Thyroid gland (tissue), 4 donors: ENCODE measurements at regions not wholly inside any gene's neighbourhood (a gene's known extent, or its start where the extent isn't known, plus 50 kb on each side); places are given as distances from the start of the nearest gene placed in this dataset.

Source experiments
- DNase-seq, 2 donors: peaks; one replicate each; pipeline ENCODE4 v3.0.0-alpha.2; 2019
- H3K27ac ChIP-seq, 3 donors: fragments of 200-600 bp; sonication (generic); 1 replicate in 2 of 3; 2 replicates in 1 of 3; pipeline ENCODE4 v1.5.1; 2016 to 2019; ENCODE audit warnings: mild to moderate bottlenecking in 1 of 3, moderate library complexity in 1 of 3
- H3K27me3 ChIP-seq: fragments of 200-600 bp; sonication (generic); one replicate; pipeline ENCODE4 v1.5.1; 2019
- H3K36me3 ChIP-seq, 2 donors: fragments of 200-600 bp; sonication (generic); one replicate each; pipeline ENCODE4 v1.5.1; 2016 to 2019
- H3K4me1 ChIP-seq, 2 donors: fragments of 200-600 bp; sonication (generic); one replicate each; pipeline ENCODE4 v1.5.1; 2017 to 2019
- H3K4me3 ChIP-seq, 3 donors: fragments of 200-600 bp; sonication (generic); replicated peaks in 1 of 3; 1 replicate in 2 of 3; 2 replicates in 1 of 3; pipeline ENCODE4 v1.5.1; 2016; ENCODE audit warnings: mild to moderate bottlenecking in 1 of 3
- H3K9me3 ChIP-seq: fragments of 200-600 bp; sonication (generic); one replicate; pipeline ENCODE4 v1.5.1; 2017
- CTCF ChIP-seq, 6 experiments: fragments of 200-600 bp in 3 of 6; fragments of 450-650 bp in 3 of 6; sonication (generic) in 3 of 6; IDR thresholded peaks; one replicate each; pipeline ENCODE4 v1.5.1; 2016 to 2019; ENCODE audit warnings: antibody characterized with exemption in 6 of 6, mild to moderate bottlenecking in 2 of 6, inconsistent platforms in 1 of 6, moderate library complexity in 1 of 6
- POLR2A ChIP-seq, 2 donors: fragments of 450-650 bp; IDR thresholded peaks; one replicate each; pipeline ENCODE4 v1.6.1; 2017; ENCODE audit warnings: antibody characterized with exemption in 2 of 2, mild to moderate bottlenecking in 2 of 2, moderate library complexity in 1 of 2
- WGBS, 2 donors: methylation state at CpG; one replicate each; pipeline ENCODE4 v1.1.5; 2017; 5-methylcytosine and 5-hydroxymethylcytosine counted together
- intact Hi-C: fragments of 100-400 bp; cut with DNase I; formaldehyde crosslinking; loops from one replicate; pipeline ENCODE4 v1.15.1; 2023

- 82 to 93% methylated on average over 4 to 5 of the region's 6 CpGs for WGBS, 2 donors
- H3K9me3 ChIP-seq, result no peaks in the 10 kb centered on the region
- DNase-seq, result no peak
- intact Hi-C loops, result no loop called here
- peaks cover 22% of the 10 kb centered on the region for H3K27me3 ChIP-seq
- no peaks in the 10 kb centered on the region for H3K36me3 ChIP-seq
- TF ChIP-seq CTCF (IDR thresholded peaks at IDR 0.05) (no peak), POLR2A (IDR thresholded peaks at IDR 0.05) (no peak)
- no peak overlapping the region for H3K4me3 ChIP-seq
- H3K27ac ChIP-seq, result no peak overlapping the region
- peaks cover 0 to 17% of the 10 kb centered on the region in 2 donors for H3K4me1 ChIP-seq
Observed at GRCh38 chr10:100651916-100652315, 93.5 kb upstream of the PAX2 start.

GRCh38 chr10:100652406-100653135, 92.8 kb upstream of the PAX2 start:
- Histone ChIP-seq H3K4me1 (peaks cover 0 to 17% of the 10 kb centered on the region in 2 donors), H3K27ac (no peak overlapping the region), H3K36me3 (no peaks in the 10 kb centered on the region), H3K4me3 (no peak overlapping the region), H3K27me3 (peaks cover 25% of the 10 kb centered on the region), H3K9me3 (no peaks in the 10 kb centered on the region)
- 61 to 64% methylated on average over 7 of the region's 7 CpGs for WGBS, 2 donors
- no peak for DNase-seq
- intact Hi-C loops, result no loop called here
- no peak for TF ChIP-seq POLR2A (IDR thresholded peaks at IDR 0.05)
- no peak for TF ChIP-seq CTCF (IDR thresholded peaks at IDR 0.05)

- intact Hi-C loops, result no loop called here
- no peak for TF ChIP-seq CTCF (IDR thresholded peaks at IDR 0.05)
- no peak for TF ChIP-seq POLR2A (IDR thresholded peaks at IDR 0.05)
- no peak for DNase-seq
- H3K9me3 ChIP-seq, result no peaks in the 10 kb centered on the region
- H3K4me1 ChIP-seq, result peaks cover 0 to 17% of the 10 kb centered on the region in 2 donors
- H3K27ac ChIP-seq, result no peak overlapping the region
- H3K4me3 ChIP-seq, result no peak overlapping the region
- WGBS, 2 donors, result 9 to 12% methylated on average over 6 to 9 of the region's 9 CpGs
- no peaks in the 10 kb centered on the region for H3K36me3 ChIP-seq
- H3K27me3 ChIP-seq, result peaks cover 32% of the 10 kb centered on the region
Observed at GRCh38 chr10:100653238-100653956, 92.0 kb upstream of the PAX2 start.

- no peaks in the 10 kb centered on the region for H3K9me3 ChIP-seq
- H3K4me1 ChIP-seq, result peaks cover 0 to 17% of the 10 kb centered on the region in 2 donors
- WGBS, 2 donors, result 2% methylated on average over 44 to 58 of the region's 59 CpGs
- H3K4me3 ChIP-seq, result no peak overlapping the region
- no peak overlapping the region for H3K27ac ChIP-seq
- TF ChIP-seq CTCF (IDR thresholded peaks at IDR 0.05), result no peak
- TF ChIP-seq POLR2A (IDR thresholded peaks at IDR 0.05), result no peak
- no peaks in the 10 kb centered on the region for H3K36me3 ChIP-seq
- no peak for DNase-seq
- intact Hi-C loops, result no loop called here
- H3K27me3 ChIP-seq, result peaks cover 40% of the 10 kb centered on the region
Observed at GRCh38 chr10:100653957-100654781, 91.2 kb upstream of the PAX2 start.
